ENCODE measurements at regions not wholly inside any gene's neighbourhood (a gene's known extent, or its start where the extent isn't known, plus 50 kb on each side); places are given as distances from the start of the nearest gene placed in this dataset.

GRCh38 chr14:60353420-60353819, 104.4 kb downstream of the PPM1A start:
- TF ChIP-seq EZH2phosphoT487 (IDR thresholded peaks at IDR 0.05; ENCODE audit: borderline replicate concordance, low read length) = no peak
- TF ChIP-seq CTCF (IDR thresholded peaks at IDR 0.05; ENCODE audit: low read depth, low read length, poor library complexity, severe bottlenecking) = no peak
